IPS-NIHi7 (cell line): ENCODE measurements at regions not wholly inside any gene's neighbourhood (a gene's known extent, or its start where the extent isn't known, plus 50 kb on each side); places are given as distances from the start of the nearest gene placed in this dataset.

Experiments used
- DNase-seq: peaks from one replicate; pipeline ENCODE4 v3.0.0; 2012; ENCODE audit warnings: mixed read lengths; ENCODE audit errors: extremely low spot score

- DNase-seq, result no peak
Observed at GRCh38 chr6:43849844-43850243, 79.8 kb downstream of the VEGFA start.

- DNase-seq, result no peak
Observed at GRCh38 chr6:43848671-43849391, 78.8 kb downstream of the VEGFA start.

- no peak for DNase-seq
Observed at GRCh38 chr6:43847741-43848630, 78.0 kb downstream of the VEGFA start.

GRCh38 chr6:43846556-43846955 is 76.5 kb downstream of the VEGFA start:
- DNase-seq, result no peak

GRCh38 chr6:43845646-43846045 is 75.6 kb downstream of the VEGFA start:
- no peak for DNase-seq

- no peak for DNase-seq
Observed at GRCh38 chr6:43843669-43844171, 73.7 kb downstream of the VEGFA start.

GRCh38 chr6:43843097-43843645 is 73.2 kb downstream of the VEGFA start:
- DNase-seq, result no peak

- no peak for DNase-seq
Observed at GRCh38 chr6:43842231-43842794, 72.3 kb downstream of the VEGFA start.

GRCh38 chr6:43840490-43841218 is 70.6 kb downstream of the VEGFA start:
- DNase-seq, result no peak

- DNase-seq, result peak; percentile 67
Observed at GRCh38 chr6:43838276-43839036, 68.4 kb downstream of the VEGFA start.

- DNase-seq, result no peak
Observed at GRCh38 chr6:43837507-43837906, 67.5 kb downstream of the VEGFA start.

GRCh38 chr6:43836507-43837240 is 66.7 kb downstream of the VEGFA start:
- no peak for DNase-seq
